ENCODE measurements at regions not wholly inside any gene's neighbourhood (a gene's known extent, or its start where the extent isn't known, plus 50 kb on each side); places are given as distances from the start of the nearest gene placed in this dataset.

DNA sequence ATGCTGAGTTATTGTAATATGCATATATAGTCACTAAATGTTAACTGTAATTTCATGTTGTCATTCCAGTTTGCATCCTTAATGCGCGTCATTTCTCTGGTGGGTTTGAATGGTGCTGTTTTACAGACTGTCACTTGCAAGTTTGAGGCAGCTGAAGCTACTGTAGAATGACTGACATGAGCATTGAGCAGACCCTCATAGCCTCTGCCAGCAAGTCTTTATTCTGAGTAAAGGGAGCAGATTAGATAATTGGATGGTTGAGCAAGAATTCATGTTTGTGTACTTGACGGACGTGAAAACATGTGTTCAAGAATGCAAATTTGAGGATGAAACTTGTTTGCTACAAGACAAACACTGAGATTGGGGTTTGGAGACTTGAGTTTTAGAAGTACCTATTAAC is 854.8 kb upstream of the KLHL29 start:
- H3K36me3 ChIP-seq (ENCODE audit: control insufficient read depth, insufficient read depth, low read length): no peaks in the 10 kb centered on the region
- no peaks in the 10 kb centered on the region for H3K27me3 ChIP-seq (ENCODE audit: control insufficient read depth, insufficient read depth, low read length)
- no peak overlapping the region for H3K27ac ChIP-seq (ENCODE audit: low read length)
- no peaks in the 10 kb centered on the region for H3K4me1 ChIP-seq (ENCODE audit: control insufficient read depth, insufficient read depth, low read length)
- no peak overlapping the region for H3K4me3 ChIP-seq (ENCODE audit: low read length)
- WGBS (ENCODE audit: insufficient coverage, low lambda C conversion rate): 83% methylated on average over 2 of the region's 4 CpGs
- H3K9me3 ChIP-seq (ENCODE audit: control insufficient read depth, low read depth, low read length): no peaks in the 10 kb centered on the region
- DNase-seq: no peak

DNA sequence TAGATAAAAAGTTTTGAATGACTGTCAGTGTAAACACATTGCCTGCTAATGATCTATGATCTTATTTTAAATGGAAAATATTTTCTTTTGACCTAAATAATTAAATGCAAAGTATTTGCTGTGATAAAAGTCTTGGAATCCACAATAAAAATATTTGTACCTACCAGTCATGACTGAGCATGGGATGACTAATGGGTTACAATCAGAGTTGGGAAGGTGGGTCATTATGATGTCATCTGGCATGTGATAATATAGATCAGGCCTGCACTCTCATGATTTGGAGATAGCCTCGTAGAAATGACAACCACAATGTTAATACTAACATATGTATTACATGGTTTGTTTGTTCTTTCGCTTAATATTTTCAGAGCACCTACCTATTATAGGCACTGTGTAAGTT is 848.8 kb upstream of the KLHL29 start:
- no peak overlapping the region for H3K4me3 ChIP-seq (ENCODE audit: low read length)
- H3K4me1 ChIP-seq (ENCODE audit: control insufficient read depth, insufficient read depth, low read length): no peaks in the 10 kb centered on the region
- no peaks in the 10 kb centered on the region for H3K36me3 ChIP-seq (ENCODE audit: control insufficient read depth, insufficient read depth, low read length)
- no peaks in the 10 kb centered on the region for H3K27me3 ChIP-seq (ENCODE audit: control insufficient read depth, insufficient read depth, low read length)
- no peaks in the 10 kb centered on the region for H3K9me3 ChIP-seq (ENCODE audit: control insufficient read depth, low read depth, low read length)
- DNase-seq: no peak
- no peak overlapping the region for H3K27ac ChIP-seq (ENCODE audit: low read length)
- WGBS (ENCODE audit: insufficient coverage, low lambda C conversion rate): 88% methylated on average over 1 of the region's 2 CpGs

DNA sequence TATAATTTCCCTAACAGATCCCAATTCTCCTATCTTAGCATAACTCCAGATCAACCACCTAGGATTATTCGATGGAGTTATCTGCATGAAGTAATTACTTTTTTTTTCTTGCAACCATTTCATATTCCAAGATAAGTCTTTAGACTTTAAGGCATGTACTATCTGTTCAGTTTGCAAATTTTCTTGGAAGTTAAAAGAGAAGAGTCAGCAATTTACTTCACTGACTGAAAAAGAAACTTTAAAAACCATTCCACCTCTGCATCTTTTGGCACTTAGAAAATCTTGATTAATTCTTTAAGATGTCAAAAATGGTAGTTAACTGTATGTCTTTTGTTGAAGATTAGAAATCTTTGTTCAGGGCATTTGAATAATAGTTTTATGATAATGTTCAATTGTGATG is 830.5 kb upstream of the KLHL29 start:
- DNase-seq: no peak
- H3K36me3 ChIP-seq (ENCODE audit: control insufficient read depth, insufficient read depth, low read length): no peaks in the 10 kb centered on the region
- no peak overlapping the region for H3K4me3 ChIP-seq (ENCODE audit: low read length)
- H3K27ac ChIP-seq (ENCODE audit: low read length): no peak overlapping the region
- 100% methylated on average over 1 of the region's 1 CpG for WGBS (ENCODE audit: insufficient coverage, low lambda C conversion rate)
- no peaks in the 10 kb centered on the region for H3K4me1 ChIP-seq (ENCODE audit: control insufficient read depth, insufficient read depth, low read length)
- no peaks in the 10 kb centered on the region for H3K9me3 ChIP-seq (ENCODE audit: control insufficient read depth, low read depth, low read length)
- H3K27me3 ChIP-seq (ENCODE audit: control insufficient read depth, insufficient read depth, low read length): no peaks in the 10 kb centered on the region

DNA sequence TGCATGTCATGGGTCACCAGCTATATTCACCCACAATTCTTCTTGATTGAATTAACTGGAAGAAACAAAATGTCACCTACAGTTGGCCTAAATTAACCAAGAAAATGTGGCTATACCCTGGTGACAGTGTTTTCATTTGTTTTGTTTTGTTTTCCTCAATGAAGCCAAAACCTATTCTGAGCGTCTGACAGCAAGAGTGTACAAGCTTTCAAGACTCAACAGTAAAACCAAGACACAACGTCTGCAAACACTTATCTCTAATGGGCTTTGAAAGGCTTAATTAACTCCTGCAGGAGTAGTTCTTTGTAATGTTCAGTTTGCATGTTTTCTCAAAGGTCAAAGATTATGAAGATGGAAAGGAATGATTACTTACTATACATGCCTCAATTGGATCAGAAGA is 827.6 kb upstream of the KLHL29 start:
- DNase-seq: no peak
- H3K4me1 ChIP-seq (ENCODE audit: control insufficient read depth, insufficient read depth, low read length): no peaks in the 10 kb centered on the region
- no peaks in the 10 kb centered on the region for H3K36me3 ChIP-seq (ENCODE audit: control insufficient read depth, insufficient read depth, low read length)
- H3K4me3 ChIP-seq (ENCODE audit: low read length): no peak overlapping the region
- H3K27me3 ChIP-seq (ENCODE audit: control insufficient read depth, insufficient read depth, low read length): no peaks in the 10 kb centered on the region
- no CpG with 5 or more reads among the region's 2 CpGs for WGBS (ENCODE audit: insufficient coverage, low lambda C conversion rate)
- no peaks in the 10 kb centered on the region for H3K9me3 ChIP-seq (ENCODE audit: control insufficient read depth, low read depth, low read length)
- no peak overlapping the region for H3K27ac ChIP-seq (ENCODE audit: low read length)

DNA sequence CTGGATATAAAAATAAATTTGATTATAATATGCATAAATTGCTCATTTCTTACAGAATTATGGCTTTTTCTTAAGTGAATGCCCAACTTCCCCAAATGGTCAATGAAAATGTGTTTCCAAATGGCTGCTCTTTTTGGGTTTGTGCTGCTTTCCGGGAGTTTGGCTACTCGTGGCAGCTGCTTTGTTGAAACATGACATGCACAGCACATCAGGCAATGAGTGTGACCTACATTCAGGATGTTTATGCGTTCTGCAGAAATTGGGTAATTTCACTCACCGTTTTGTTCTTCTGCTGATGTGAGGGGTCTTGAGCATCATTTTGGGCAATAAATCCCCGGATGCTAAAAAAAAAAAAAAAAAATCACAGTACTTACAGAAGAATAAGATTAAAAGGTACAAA is 825.0 kb upstream of the KLHL29 start:
- H3K36me3 ChIP-seq (ENCODE audit: control insufficient read depth, insufficient read depth, low read length): no peaks in the 10 kb centered on the region
- no peak for DNase-seq
- no CpG with 5 or more reads among the region's 5 CpGs for WGBS (ENCODE audit: insufficient coverage, low lambda C conversion rate)
- no peaks in the 10 kb centered on the region for H3K27me3 ChIP-seq (ENCODE audit: control insufficient read depth, insufficient read depth, low read length)
- no peaks in the 10 kb centered on the region for H3K9me3 ChIP-seq (ENCODE audit: control insufficient read depth, low read depth, low read length)
- no peak overlapping the region for H3K4me3 ChIP-seq (ENCODE audit: low read length)
- H3K27ac ChIP-seq (ENCODE audit: low read length): no peak overlapping the region
- H3K4me1 ChIP-seq (ENCODE audit: control insufficient read depth, insufficient read depth, low read length): no peaks in the 10 kb centered on the region

DNA sequence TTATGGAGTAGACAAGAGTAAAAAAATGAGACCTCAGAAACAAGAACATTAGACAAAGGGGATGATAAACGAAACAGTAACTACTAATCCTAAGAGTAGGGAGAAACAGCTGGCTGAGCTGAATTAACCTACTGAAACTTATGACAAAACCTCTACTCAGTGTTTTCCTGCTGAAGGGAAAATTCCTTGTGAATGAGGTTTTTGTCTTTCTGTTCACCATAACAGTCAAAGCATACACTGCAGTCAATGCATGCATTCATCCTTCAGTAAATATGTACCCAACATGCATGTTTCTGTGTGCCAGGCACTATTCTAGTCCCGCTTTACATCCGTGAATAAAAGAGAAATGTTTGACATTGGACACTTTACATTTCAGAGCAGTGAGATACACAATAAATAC is 805.6 kb upstream of the KLHL29 start:
- WGBS (ENCODE audit: insufficient coverage, low lambda C conversion rate): 100% methylated on average over 2 of the region's 3 CpGs

DNA sequence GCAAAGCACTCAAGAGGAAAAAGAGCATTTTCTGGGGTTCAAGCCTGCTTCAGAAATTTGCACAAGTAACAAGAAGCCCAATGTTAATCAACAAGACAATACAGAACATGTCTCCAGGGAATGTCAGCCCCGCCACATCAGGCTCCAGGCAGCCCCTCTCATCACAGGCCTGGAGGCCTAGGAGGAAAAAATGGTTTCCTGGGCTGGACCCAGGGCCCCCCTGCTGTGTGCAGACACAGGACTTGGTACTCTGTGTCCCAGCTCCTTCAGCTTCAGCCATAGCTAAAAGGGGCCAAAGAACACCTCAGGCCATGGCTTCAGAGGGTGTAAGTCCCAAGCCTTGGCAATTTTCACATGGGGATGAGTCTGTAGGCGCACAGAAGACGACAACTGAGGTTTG is 802.9 kb upstream of the KLHL29 start:
- Histone ChIP-seq H3K27me3 (ENCODE audit: control insufficient read depth, insufficient read depth, low read length) (no peaks in the 10 kb centered on the region), H3K27ac (ENCODE audit: low read length) (no peak overlapping the region), H3K36me3 (ENCODE audit: control insufficient read depth, insufficient read depth, low read length) (no peaks in the 10 kb centered on the region), H3K4me1 (ENCODE audit: control insufficient read depth, insufficient read depth, low read length) (no peaks in the 10 kb centered on the region), H3K4me3 (ENCODE audit: low read length) (no peak overlapping the region), H3K9me3 (ENCODE audit: control insufficient read depth, low read depth, low read length) (peaks cover 5% of the 10 kb centered on the region)
- no peak for DNase-seq
- no CpG with 5 or more reads among the region's 3 CpGs for whole genome bisulfite sequencing (ENCODE audit: insufficient coverage, low lambda C conversion rate)

More for the DNA sequence above, 805.6 kb upstream of the KLHL29 start:
- Histone ChIP-seq H3K4me3 (ENCODE audit: low read length) (no peak overlapping the region), H3K4me1 (ENCODE audit: control insufficient read depth, insufficient read depth, low read length) (no peaks in the 10 kb centered on the region), H3K36me3 (ENCODE audit: control insufficient read depth, insufficient read depth, low read length) (no peaks in the 10 kb centered on the region), H3K27ac (ENCODE audit: low read length) (no peak overlapping the region), H3K9me3 (ENCODE audit: control insufficient read depth, low read depth, low read length) (peaks cover 5% of the 10 kb centered on the region), H3K27me3 (ENCODE audit: control insufficient read depth, insufficient read depth, low read length) (no peaks in the 10 kb centered on the region)
- DNase-seq: no peak

DNA sequence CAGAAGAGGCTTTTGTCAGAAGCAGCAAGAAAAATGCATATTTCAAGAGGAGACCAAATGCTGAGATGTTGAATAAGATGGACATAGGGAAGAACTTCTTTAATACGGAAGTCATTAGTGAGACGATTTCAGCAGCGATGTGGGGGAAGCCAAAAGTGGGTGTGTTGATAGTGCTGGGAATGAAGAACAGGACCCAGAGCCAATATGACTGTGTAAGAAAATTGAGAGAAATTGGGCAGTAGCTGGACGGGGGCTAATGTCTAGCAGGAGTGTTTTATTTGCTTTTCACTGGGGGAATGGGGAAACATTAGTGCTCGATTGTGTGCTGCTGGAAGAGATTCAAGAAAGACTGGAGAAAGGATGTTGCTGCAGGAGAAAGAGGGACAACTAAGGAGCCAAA is 788.7 kb upstream of the KLHL29 start:
- Histone ChIP-seq H3K27ac (ENCODE audit: low read length) (no peak overlapping the region), H3K36me3 (ENCODE audit: control insufficient read depth, insufficient read depth, low read length) (no peaks in the 10 kb centered on the region), H3K27me3 (ENCODE audit: control insufficient read depth, insufficient read depth, low read length) (no peaks in the 10 kb centered on the region), H3K9me3 (ENCODE audit: control insufficient read depth, low read depth, low read length) (no peaks in the 10 kb centered on the region), H3K4me3 (ENCODE audit: low read length) (no peak overlapping the region), H3K4me1 (ENCODE audit: control insufficient read depth, insufficient read depth, low read length) (no peaks in the 10 kb centered on the region)
- DNase-seq: no peak
- 96% methylated on average over 3 of the region's 5 CpGs for WGBS (ENCODE audit: insufficient coverage, low lambda C conversion rate)

DNA sequence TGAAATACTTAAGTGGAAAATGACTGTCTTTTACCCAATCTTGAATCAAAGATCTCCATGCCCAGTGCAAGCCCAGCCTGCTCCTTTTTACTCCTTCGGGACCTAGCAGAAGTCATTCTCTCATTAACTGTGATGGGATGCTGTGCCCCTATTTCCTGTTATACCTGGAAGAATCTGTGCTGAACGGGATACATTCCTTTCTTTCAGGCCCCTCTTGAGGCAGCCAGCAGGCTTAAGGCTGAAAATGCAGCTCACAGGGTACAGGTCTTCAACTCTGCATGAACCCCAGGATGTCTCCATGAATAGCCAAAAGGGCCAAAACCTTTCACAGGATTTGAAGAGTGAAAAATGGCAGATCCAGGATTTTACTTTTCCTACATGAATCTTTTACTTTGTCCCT is 784.8 kb upstream of the KLHL29 start:
- DNase-seq: no peak
- Histone ChIP-seq H3K9me3 (ENCODE audit: control insufficient read depth, low read depth, low read length) (no peaks in the 10 kb centered on the region), H3K27ac (ENCODE audit: low read length) (no peak overlapping the region), H3K36me3 (ENCODE audit: control insufficient read depth, insufficient read depth, low read length) (no peaks in the 10 kb centered on the region), H3K4me3 (ENCODE audit: low read length) (no peak overlapping the region), H3K27me3 (ENCODE audit: control insufficient read depth, insufficient read depth, low read length) (no peaks in the 10 kb centered on the region), H3K4me1 (ENCODE audit: control insufficient read depth, insufficient read depth, low read length) (no peaks in the 10 kb centered on the region)
- WGBS (ENCODE audit: insufficient coverage, low lambda C conversion rate): no CpG with 5 or more reads among the region's 2 CpGs

DNA sequence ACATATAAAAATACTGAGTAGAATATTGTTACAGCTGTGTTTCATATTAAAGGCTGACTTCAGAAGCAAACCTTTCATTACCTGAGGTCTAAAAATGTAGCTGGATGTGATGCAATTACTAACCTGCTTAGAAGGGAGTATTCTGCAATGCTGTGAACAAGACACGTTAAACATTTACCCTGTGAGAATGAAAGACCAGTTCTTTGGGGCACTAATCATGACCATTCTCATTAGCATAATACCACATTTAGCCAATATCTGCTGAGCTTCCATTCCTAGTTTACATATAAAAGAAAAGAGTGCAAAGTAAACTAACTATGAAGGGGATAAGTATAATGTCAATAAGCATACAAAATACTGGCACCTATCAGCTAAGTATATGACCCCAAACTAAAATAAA is 784.0 kb upstream of the KLHL29 start:
- Histone ChIP-seq H3K4me1 (ENCODE audit: control insufficient read depth, insufficient read depth, low read length) (no peaks in the 10 kb centered on the region), H3K4me3 (ENCODE audit: low read length) (no peak overlapping the region), H3K36me3 (ENCODE audit: control insufficient read depth, insufficient read depth, low read length) (no peaks in the 10 kb centered on the region), H3K27me3 (ENCODE audit: control insufficient read depth, insufficient read depth, low read length) (no peaks in the 10 kb centered on the region), H3K9me3 (ENCODE audit: control insufficient read depth, low read depth, low read length) (no peaks in the 10 kb centered on the region), H3K27ac (ENCODE audit: low read length) (no peak overlapping the region)
- no peak for DNase-seq
- WGBS (ENCODE audit: insufficient coverage, low lambda C conversion rate): no CpG with 5 or more reads among the region's 1 CpG

DNA sequence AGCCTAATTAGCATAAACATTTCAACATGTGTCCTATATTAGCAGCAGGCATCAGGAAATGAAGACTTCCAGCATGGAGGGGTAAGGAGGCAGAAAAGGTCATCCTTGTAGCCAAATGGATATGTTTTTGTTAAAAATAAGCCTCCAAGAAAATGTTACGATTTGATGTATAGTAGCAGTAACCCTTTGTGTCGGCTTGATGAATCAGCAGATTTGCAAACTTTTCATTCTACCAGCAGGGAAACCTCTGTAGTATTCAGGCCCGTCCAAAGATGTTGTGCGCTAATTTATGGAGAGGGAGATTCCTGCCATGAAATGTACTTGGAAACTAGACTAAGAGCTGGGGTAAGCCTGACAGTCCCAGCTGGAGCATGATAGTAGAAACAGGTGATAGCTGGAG is 780.8 kb upstream of the KLHL29 start:
- DNase-seq: no peak
- no peaks in the 10 kb centered on the region for H3K4me1 ChIP-seq (ENCODE audit: control insufficient read depth, insufficient read depth, low read length)
- H3K27me3 ChIP-seq (ENCODE audit: control insufficient read depth, insufficient read depth, low read length): no peaks in the 10 kb centered on the region
- no peaks in the 10 kb centered on the region for H3K9me3 ChIP-seq (ENCODE audit: control insufficient read depth, low read depth, low read length)
- no peak overlapping the region for H3K4me3 ChIP-seq (ENCODE audit: low read length)
- WGBS (ENCODE audit: insufficient coverage, low lambda C conversion rate): no CpG with 5 or more reads among the region's 4 CpGs
- H3K36me3 ChIP-seq (ENCODE audit: control insufficient read depth, insufficient read depth, low read length): no peaks in the 10 kb centered on the region
- no peak overlapping the region for H3K27ac ChIP-seq (ENCODE audit: low read length)
